ENCODE measurements at regions not wholly inside any gene's neighbourhood (a gene's known extent, or its start where the extent isn't known, plus 50 kb on each side); places are given as distances from the start of the nearest gene placed in this dataset.
"Not testable (repeated sequence)": the region's sequence is repeated elsewhere in the genome, so short reads cannot be mapped to it uniquely, and the experiment has no call there.

DNA sequence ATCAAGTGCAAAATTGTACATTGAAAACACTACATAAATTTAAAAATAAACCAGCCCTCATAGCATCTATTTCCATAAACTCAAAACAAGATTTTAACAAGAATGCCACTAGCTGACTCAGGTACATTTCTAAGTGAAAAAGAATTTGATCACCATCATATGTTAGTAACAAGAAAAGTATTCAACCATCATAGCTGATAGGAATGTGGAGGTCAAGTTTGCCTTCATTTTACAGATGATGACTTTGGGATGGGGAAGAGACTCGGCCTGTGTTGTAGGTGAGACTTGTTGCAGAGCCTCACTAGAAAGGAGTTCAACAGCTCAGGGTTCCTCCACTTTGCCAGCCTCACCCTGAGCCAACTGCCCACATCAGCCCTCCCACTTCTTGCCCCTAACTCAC lies 318.8 kb upstream of the FAM78B start:
- Mint-ChIP-seq H3K27ac (no peak overlapping the region), H3K27me3 (ENCODE audit: low read depth) (no peaks in the 10 kb centered on the region), H3K36me3 (ENCODE audit: low read depth) (no peaks in the 10 kb centered on the region), H3K4me3 (no peak overlapping the region), H3K9me3 (ENCODE audit: insufficient read depth) (no peaks in the 10 kb centered on the region), H3K4me1 (ENCODE audit: low read depth) (peaks cover 16% of the 10 kb centered on the region)
- ATAC-seq (no peak), DNase-seq (no peak)
- ChIA-PET CTCF (interaction anchor here (1.4 kb wide), 1 partner anchor 11 kb away, joined by 4 read pairs; no protein-coding TSS in a partner anchor), POLR2A (interaction anchor here (0.5 kb wide), 1 partner anchor 1118 kb away, joined by 3 read pairs; no protein-coding TSS in a partner anchor)

GRCh38 chr1:166488327-166488726 lies 321.5 kb upstream of the FAM78B start:
- CTCF ChIA-PET: interaction anchor here (4.5 kb wide), 1 partner anchor 9 kb away, joined by 40 read pairs; no protein-coding TSS in a partner anchor
- no peaks in the 10 kb centered on the region for H3K9me3 Mint-ChIP-seq (ENCODE audit: insufficient read depth)
- DNase-seq (no peak), ATAC-seq (no peak)
- H3K36me3 Mint-ChIP-seq (ENCODE audit: low read depth): no peaks in the 10 kb centered on the region
- H3K4me3 Mint-ChIP-seq: no peak overlapping the region
- peaks cover 3% of the 10 kb centered on the region for H3K27me3 Mint-ChIP-seq (ENCODE audit: low read depth)
- POLR2A ChIA-PET: no interaction called here
- no peak overlapping the region for H3K27ac Mint-ChIP-seq
- peaks cover 16% of the 10 kb centered on the region for H3K4me1 Mint-ChIP-seq (ENCODE audit: low read depth)

GRCh38 chr1:166489356-166489669 lies 322.5 kb upstream of the FAM78B start:
- Mint-ChIP-seq H3K27ac (no peak overlapping the region), H3K9me3 (ENCODE audit: insufficient read depth) (no peaks in the 10 kb centered on the region), H3K4me1 (ENCODE audit: low read depth) (peaks cover 16% of the 10 kb centered on the region), H3K36me3 (ENCODE audit: low read depth) (no peaks in the 10 kb centered on the region), H3K4me3 (no peak overlapping the region), H3K27me3 (ENCODE audit: low read depth) (peaks cover 3% of the 10 kb centered on the region)
- ChIA-PET CTCF (interaction anchor here (1.0 to 4.5 kb wide), 3 partner anchors 10 to 25 kb away, joined by 3 to 40 read pairs (median 3); no protein-coding TSS in a partner anchor), POLR2A (interaction anchor here (1.0 kb wide), 2 partner anchors 350 to 553 kb away, joined by 3 to 5 read pairs; partner anchors contain the start of gene POGK)
- DNase-seq: no peak
- ATAC-seq: no peak

DNA sequence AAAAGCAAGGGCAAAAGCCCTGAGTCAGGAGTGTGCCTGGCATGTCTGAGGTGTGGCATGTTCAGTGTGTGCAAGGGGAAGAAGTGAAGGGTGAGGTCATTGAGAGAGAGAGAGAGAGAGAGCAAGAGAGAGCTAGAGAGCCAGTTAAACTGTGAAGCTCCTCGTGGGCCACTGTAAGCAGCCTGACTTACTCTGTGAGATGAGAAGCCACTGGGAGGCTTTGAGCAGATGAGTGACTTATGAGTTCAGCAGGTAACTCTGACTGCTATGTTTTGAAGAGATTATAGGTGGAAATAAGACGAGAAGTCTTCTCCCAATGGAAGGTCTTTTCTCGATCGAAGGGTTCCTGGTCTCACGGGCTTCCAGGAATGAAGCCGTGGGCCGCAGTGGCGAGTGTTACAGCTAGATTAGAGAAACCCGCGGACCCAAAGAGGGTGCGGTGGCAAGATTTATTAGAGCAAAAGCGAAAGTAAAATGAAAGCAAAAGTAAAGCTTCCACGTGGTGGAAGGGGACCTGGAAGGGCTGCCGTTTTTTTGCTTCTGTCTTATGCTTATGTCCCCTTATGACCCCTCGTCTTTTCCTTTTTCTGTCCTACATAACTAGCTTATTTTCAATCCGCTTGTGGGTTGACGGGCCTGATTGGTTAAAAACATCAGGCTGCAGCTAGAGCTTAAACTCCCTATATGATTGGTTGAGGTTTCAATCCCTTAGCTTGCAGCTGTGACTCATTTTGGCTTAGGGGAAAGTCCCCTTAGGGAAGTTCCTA lies 323.1 kb upstream of the FAM78B start:
- H3K4me1 Mint-ChIP-seq (ENCODE audit: low read depth): peaks cover 16% of the 10 kb centered on the region
- peak; percentile 88 for ATAC-seq
- peak; percentile 64 for DNase-seq
- no peak overlapping the region for H3K27ac Mint-ChIP-seq
- H3K36me3 Mint-ChIP-seq (ENCODE audit: low read depth): no peaks in the 10 kb centered on the region
- ChIA-PET CTCF (interaction anchor here (1.0 to 4.5 kb wide), 3 partner anchors 10 to 25 kb away, joined by 3 to 40 read pairs (median 3); no protein-coding TSS in a partner anchor), POLR2A (interaction anchor here (1.0 kb wide), 2 partner anchors 349 to 554 kb away, joined by 3 to 5 read pairs; partner anchors contain the start of gene POGK)
- H3K27me3 Mint-ChIP-seq (ENCODE audit: low read depth): peaks cover 4% of the 10 kb centered on the region
- H3K9me3 Mint-ChIP-seq (ENCODE audit: insufficient read depth): no peaks in the 10 kb centered on the region
- no peak overlapping the region for H3K4me3 Mint-ChIP-seq

GRCh38 chr1:166490437-166490991 lies 323.7 kb upstream of the FAM78B start:
- H3K36me3 Mint-ChIP-seq (ENCODE audit: low read depth): no peaks in the 10 kb centered on the region
- CTCF ChIA-PET: interaction anchor here (1.3 to 4.5 kb wide), 2 partner anchors 11 to 16 kb away, joined by 3 to 40 read pairs; no protein-coding TSS in a partner anchor
- no peak overlapping the region for H3K27ac Mint-ChIP-seq
- POLR2A ChIA-PET: no interaction called here
- DNase-seq (no peak), ATAC-seq (no peak)
- no peak overlapping the region for H3K4me3 Mint-ChIP-seq
- no peaks in the 10 kb centered on the region for H3K9me3 Mint-ChIP-seq (ENCODE audit: insufficient read depth)
- H3K4me1 Mint-ChIP-seq (ENCODE audit: low read depth): peaks cover 16% of the 10 kb centered on the region
- peaks cover 6% of the 10 kb centered on the region for H3K27me3 Mint-ChIP-seq (ENCODE audit: low read depth)

DNA sequence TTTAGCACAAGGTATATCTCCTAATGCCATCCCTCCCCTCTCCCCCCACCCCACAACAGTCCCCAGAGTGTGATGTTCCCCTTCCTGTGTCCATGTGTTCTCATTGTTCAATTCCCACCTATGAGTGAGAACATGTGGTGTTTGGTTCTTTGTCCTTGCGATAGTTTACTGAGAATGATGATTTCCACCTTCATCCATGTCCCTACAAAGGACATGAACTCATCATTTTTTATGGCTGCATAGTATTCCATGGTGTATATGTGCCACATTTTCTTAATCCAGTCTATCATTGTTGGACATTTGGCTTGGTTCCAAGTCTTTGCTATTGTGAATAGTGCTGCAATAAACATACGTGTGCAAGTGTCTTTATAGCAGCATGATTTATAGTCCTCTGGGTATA lies 327.0 kb upstream of the FAM78B start:
- H3K4me3 Mint-ChIP-seq; H3K4me1 Mint-ChIP-seq (ENCODE audit: low read depth); H3K9me3 Mint-ChIP-seq (ENCODE audit: insufficient read depth); H3K36me3 Mint-ChIP-seq (ENCODE audit: low read depth); CTCF ChIA-PET; POLR2A ChIA-PET; DNase-seq; H3K27ac Mint-ChIP-seq; ATAC-seq: not testable (repeated sequence)
- H3K27me3 Mint-ChIP-seq (ENCODE audit: low read depth): peaks cover 18% of the 10 kb centered on the region

DNA sequence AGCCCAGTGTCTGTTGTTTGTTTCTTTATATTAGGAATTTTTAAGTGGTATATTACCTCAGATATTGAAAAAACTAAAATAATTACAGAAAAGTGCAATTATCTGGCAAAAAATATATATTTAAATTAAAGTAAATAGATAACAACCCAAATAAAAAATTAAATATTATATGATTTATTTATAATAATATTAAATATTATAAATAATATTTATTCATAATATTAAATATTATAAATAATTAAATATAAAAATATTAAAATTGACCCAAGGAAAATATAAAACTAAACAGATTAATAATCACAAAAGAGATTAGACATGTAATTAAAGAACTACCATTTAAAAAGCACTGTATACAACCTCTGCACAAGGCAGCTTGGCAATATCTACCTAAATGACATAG lies 331.9 kb upstream of the POGK start:
- POLR2A ChIA-PET: no interaction called here
- DNase-seq (no peak), ATAC-seq (no peak)
- peaks cover 2% of the 10 kb centered on the region for H3K27me3 Mint-ChIP-seq (ENCODE audit: low read depth)
- no peaks in the 10 kb centered on the region for H3K9me3 Mint-ChIP-seq (ENCODE audit: insufficient read depth)
- H3K4me3 Mint-ChIP-seq: no peak overlapping the region
- H3K36me3 Mint-ChIP-seq (ENCODE audit: low read depth): no peaks in the 10 kb centered on the region
- H3K4me1 Mint-ChIP-seq (ENCODE audit: low read depth): no peaks in the 10 kb centered on the region
- CTCF ChIA-PET: interaction anchor here (0.9 kb wide), 1 partner anchor 28 kb away, joined by 5 read pairs; no protein-coding TSS in a partner anchor
- H3K27ac Mint-ChIP-seq: no peak overlapping the region

- no peak overlapping the region for H3K27ac Mint-ChIP-seq
- ATAC-seq: no peak
- POLR2A ChIA-PET: no interaction called here
These were observed 327.5 kb upstream of the POGK start for GRCh38 chr1:166511761-166512160.

GRCh38 chr1:166514067-166514466 lies 325.2 kb upstream of the POGK start:
- DNase-seq: no peak
- H3K27me3 Mint-ChIP-seq (ENCODE audit: low read depth): peaks cover 4% of the 10 kb centered on the region
- no peak overlapping the region for H3K4me3 Mint-ChIP-seq
- POLR2A ChIA-PET: no interaction called here
- CTCF ChIA-PET: no interaction called here
- H3K4me1 Mint-ChIP-seq (ENCODE audit: low read depth): no peaks in the 10 kb centered on the region
- no peaks in the 10 kb centered on the region for H3K9me3 Mint-ChIP-seq (ENCODE audit: insufficient read depth)
- ATAC-seq: no peak
- H3K36me3 Mint-ChIP-seq (ENCODE audit: low read depth): no peaks in the 10 kb centered on the region
- no peak overlapping the region for H3K27ac Mint-ChIP-seq

More at GRCh38 chr1:166511761-166512160, 327.5 kb upstream of the POGK start:
- Mint-ChIP-seq H3K4me1 (ENCODE audit: low read depth) (no peaks in the 10 kb centered on the region), H3K9me3 (ENCODE audit: insufficient read depth) (no peaks in the 10 kb centered on the region), H3K4me3 (no peak overlapping the region), H3K27me3 (ENCODE audit: low read depth) (peaks cover 4% of the 10 kb centered on the region), H3K36me3 (ENCODE audit: low read depth) (no peaks in the 10 kb centered on the region)
- CTCF ChIA-PET: interaction anchor here (1.4 kb wide), 1 partner anchor 33 kb away, joined by 3 read pairs; no protein-coding TSS in a partner anchor
- DNase-seq: no peak

DNA sequence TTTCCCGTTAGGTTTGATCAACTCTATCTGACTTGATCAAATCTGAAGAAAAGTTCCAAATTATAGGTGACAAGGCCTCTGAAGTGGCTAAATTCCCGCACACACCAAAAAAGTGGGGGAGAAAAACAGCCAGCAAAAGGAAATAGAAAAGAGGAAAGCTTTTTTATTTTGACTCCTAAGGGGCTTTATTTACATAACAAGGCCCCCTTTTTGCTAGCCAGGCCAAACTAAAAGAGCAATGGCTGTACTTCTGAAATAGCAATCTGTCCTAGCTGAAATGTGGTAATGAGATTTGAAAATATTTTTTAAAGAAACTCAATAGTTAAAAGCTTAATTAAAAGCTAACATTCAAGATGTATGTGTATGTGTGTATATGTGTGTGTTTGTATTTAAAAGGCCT lies 311.5 kb upstream of the POGK start:
- POLR2A ChIA-PET: no interaction called here
- Mint-ChIP-seq H3K4me1 (ENCODE audit: low read depth) (no peaks in the 10 kb centered on the region), H3K27me3 (ENCODE audit: low read depth) (peaks cover 3% of the 10 kb centered on the region), H3K36me3 (ENCODE audit: low read depth) (no peaks in the 10 kb centered on the region), H3K9me3 (ENCODE audit: insufficient read depth) (peaks cover 6% of the 10 kb centered on the region), H3K27ac (no peak overlapping the region), H3K4me3 (no peak overlapping the region)
- CTCF ChIA-PET: interaction anchor here (1.2 kb wide), 1 partner anchor 533 kb away, joined by 3 read pairs; no protein-coding TSS in a partner anchor
- DNase-seq (no peak), ATAC-seq (no peak)

DNA sequence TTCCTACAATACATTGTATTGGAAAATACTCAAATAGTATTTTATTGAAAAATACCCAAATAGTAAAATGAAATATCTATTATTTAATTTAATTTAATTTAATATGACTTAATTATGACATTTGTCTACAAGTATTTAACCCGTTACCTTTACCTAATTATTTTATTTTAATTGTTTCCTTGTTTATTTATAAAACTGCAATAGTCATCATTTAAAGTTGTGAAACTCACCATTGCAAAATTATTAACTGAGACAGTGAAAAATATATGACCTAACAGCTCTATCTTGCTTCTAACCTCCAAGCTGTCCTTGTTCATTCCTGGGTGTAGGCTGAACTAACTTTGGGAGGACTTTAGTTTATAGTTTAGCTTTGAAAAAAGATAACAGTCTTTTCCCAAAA lies 300.6 kb upstream of the POGK start:
- ATAC-seq (no peak), DNase-seq (no peak)
- peaks cover 7% of the 10 kb centered on the region for H3K9me3 Mint-ChIP-seq (ENCODE audit: insufficient read depth)
- H3K27me3 Mint-ChIP-seq (ENCODE audit: low read depth): no peaks in the 10 kb centered on the region
- ChIA-PET CTCF (no interaction called here), POLR2A (no interaction called here)
- H3K27ac Mint-ChIP-seq: no peak overlapping the region
- no peak overlapping the region for H3K4me3 Mint-ChIP-seq
- H3K36me3 Mint-ChIP-seq (ENCODE audit: low read depth): no peaks in the 10 kb centered on the region
- H3K4me1 Mint-ChIP-seq (ENCODE audit: low read depth): no peaks in the 10 kb centered on the region

GRCh38 chr1:166544036-166544435 lies 295.2 kb upstream of the POGK start:
- ATAC-seq (no peak), DNase-seq (no peak)
- no peak overlapping the region for H3K4me3 Mint-ChIP-seq
- no peaks in the 10 kb centered on the region for H3K9me3 Mint-ChIP-seq (ENCODE audit: insufficient read depth)
- no peaks in the 10 kb centered on the region for H3K36me3 Mint-ChIP-seq (ENCODE audit: low read depth)
- H3K4me1 Mint-ChIP-seq (ENCODE audit: low read depth): no peaks in the 10 kb centered on the region
- no peaks in the 10 kb centered on the region for H3K27me3 Mint-ChIP-seq (ENCODE audit: low read depth)
- POLR2A ChIA-PET: interaction anchor here (1.0 kb wide), 1 partner anchor 859 kb away, joined by 4 read pairs; no protein-coding TSS in a partner anchor
- H3K27ac Mint-ChIP-seq: no peak overlapping the region
- CTCF ChIA-PET: interaction anchor here (1.1 kb wide), 1 partner anchor 32 kb away, joined by 3 read pairs; no protein-coding TSS in a partner anchor
